Parathyroid adenoma (tissue), 2 donors: ENCODE measurements at regions not wholly inside any gene's neighbourhood (a gene's known extent, or its start where the extent isn't known, plus 50 kb on each side); places are given as distances from the start of the nearest gene placed in this dataset.
"Not testable (repeated sequence)": the region's sequence is repeated elsewhere in the genome, so short reads cannot be mapped to it uniquely, and the experiment has no call there.

Experiments used
- H2AFZ ChIP-seq: fragments of 300-600 bp; sonication (generic); one replicate; pipeline ENCODE4 v1.7.0; 2017; ENCODE audit warnings: antibody characterized with exemption, mild to moderate bottlenecking
- H3K27ac ChIP-seq: fragments of 300-600 bp; sonication (generic); one replicate; pipeline ENCODE4 v1.7.0; 2017
- H3K27me3 ChIP-seq: fragments of 300-600 bp; sonication (generic); one replicate; pipeline ENCODE4 v1.7.0; 2017; ENCODE audit warnings: low read length; ENCODE audit not compliant: control insufficient read depth, insufficient read depth
- H3K36me3 ChIP-seq: fragments of 300-600 bp; sonication (generic); one replicate; pipeline ENCODE4 v1.7.0; 2017; ENCODE audit warnings: low read length; ENCODE audit not compliant: control insufficient read depth, insufficient read depth
- H3K4me1 ChIP-seq: fragments of 300-600 bp; sonication (generic); one replicate; pipeline ENCODE4 v1.7.0; 2017; ENCODE audit warnings: control low read depth
- H3K4me2 ChIP-seq: fragments of 300-600 bp; sonication (generic); one replicate; pipeline ENCODE4 v1.7.0; 2017; ENCODE audit warnings: low read length
- H3K4me3 ChIP-seq: fragments of 300-600 bp; sonication (generic); one replicate; pipeline ENCODE4 v1.7.0; 2017; ENCODE audit warnings: low read depth, low read length
- H3K79me2 ChIP-seq: fragments of 300-600 bp; sonication (generic); one replicate; pipeline ENCODE4 v1.7.0; 2017; ENCODE audit warnings: control low read depth
- H3K9ac ChIP-seq: fragments of 300-600 bp; sonication (generic); one replicate; pipeline ENCODE4 v1.7.0; 2017; ENCODE audit warnings: mild to moderate bottlenecking
- H3K9me3 ChIP-seq: fragments of 300-600 bp; sonication (generic); one replicate; pipeline ENCODE4 v1.7.0; 2017; ENCODE audit warnings: low read length; ENCODE audit not compliant: control insufficient read depth
- TF ChIP-seq, protein P1 (sequence below): fragments of 300-600 bp; sonication (generic); IDR thresholded peaks from one replicate; pipeline ENCODE4 v1.7.0; 2017; ENCODE audit warnings: antibody characterized with exemption, mild to moderate bottlenecking
- donor health status: primary hyperparathyroidism.

DNA sequence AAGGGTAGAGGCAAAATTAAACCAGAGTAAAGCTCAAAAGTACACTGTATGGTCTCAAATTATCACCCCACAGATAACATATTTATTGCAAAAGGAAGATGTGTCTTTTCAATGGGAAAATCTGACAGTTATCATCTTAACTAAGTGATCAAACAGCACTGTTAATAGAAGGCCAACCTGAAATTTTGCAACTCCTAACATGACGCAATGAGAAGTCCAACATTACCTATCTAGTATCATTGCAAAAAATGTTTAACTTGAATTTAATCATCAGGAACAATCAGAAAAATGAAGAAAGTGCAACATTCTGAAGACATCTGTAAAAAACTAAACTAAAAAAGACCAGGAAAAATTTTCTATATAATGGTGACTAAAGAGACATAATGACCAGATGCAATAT, 156.7 kb upstream of the POGK start:
- Histone ChIP-seq H3K9me3 (no peaks in the 10 kb centered on the region), H3K36me3 (no peaks in the 10 kb centered on the region), H2AFZ (no peak overlapping the region), H3K4me2 (no peak overlapping the region), H3K27ac (no peak overlapping the region), H3K9ac (no peak overlapping the region), H3K27me3 (no peaks in the 10 kb centered on the region), H3K4me3 (no peak overlapping the region), H3K79me2 (no peaks in the 10 kb centered on the region), H3K4me1 (no peaks in the 10 kb centered on the region)
- TF ChIP-seq, protein P1, sequence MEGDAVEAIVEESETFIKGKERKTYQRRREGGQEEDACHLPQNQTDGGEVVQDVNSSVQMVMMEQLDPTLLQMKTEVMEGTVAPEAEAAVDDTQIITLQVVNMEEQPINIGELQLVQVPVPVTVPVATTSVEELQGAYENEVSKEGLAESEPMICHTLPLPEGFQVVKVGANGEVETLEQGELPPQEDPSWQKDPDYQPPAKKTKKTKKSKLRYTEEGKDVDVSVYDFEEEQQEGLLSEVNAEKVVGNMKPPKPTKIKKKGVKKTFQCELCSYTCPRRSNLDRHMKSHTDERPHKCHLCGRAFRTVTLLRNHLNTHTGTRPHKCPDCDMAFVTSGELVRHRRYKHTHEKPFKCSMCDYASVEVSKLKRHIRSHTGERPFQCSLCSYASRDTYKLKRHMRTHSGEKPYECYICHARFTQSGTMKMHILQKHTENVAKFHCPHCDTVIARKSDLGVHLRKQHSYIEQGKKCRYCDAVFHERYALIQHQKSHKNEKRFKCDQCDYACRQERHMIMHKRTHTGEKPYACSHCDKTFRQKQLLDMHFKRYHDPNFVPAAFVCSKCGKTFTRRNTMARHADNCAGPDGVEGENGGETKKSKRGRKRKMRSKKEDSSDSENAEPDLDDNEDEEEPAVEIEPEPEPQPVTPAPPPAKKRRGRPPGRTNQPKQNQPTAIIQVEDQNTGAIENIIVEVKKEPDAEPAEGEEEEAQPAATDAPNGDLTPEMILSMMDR: no peak

DNA sequence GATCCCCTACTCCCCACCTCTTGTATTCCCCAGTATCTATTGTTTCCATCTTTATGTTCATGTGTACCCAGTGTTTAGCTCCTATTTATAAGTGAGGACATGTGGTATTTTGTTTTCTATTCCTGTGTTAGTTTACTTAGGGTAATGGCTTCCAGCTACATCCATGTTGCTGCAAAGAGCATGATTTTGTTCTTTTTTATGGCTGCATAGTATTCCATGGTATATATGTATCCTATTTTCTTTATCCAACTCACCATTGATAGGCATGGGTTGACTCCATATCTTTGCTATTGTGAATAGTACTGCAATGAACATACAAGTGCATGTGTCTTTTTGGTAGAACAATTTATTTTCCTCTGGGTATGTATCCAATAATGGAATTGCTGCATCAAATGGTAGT, 154.6 kb upstream of the POGK start:
- H3K79me2 ChIP-seq, H3K9ac ChIP-seq, H3K4me3 ChIP-seq, H2AFZ ChIP-seq, H3K4me1 ChIP-seq, H3K4me2 ChIP-seq, H3K9me3 ChIP-seq, H3K36me3 ChIP-seq, H3K27ac ChIP-seq, H3K27me3 ChIP-seq: not testable (repeated sequence)

DNA sequence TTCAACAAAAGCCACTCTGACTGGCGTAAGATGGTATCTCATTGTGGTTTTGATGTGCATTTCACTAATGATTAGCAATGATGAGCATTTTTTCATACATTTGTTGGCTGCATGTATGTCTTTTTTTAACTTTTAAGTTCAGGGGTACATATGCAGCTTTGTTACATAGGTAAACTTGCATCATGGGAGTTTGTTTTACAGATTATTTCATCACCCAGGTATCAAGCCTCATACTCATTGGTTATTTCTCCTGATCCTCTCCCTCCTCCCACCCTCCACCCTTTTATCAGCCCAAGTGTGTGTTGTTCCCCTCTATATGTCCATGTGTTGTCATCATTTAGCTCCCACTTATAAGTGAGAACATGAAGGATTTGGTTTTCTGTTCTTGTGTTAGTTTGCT, 154.1 kb upstream of the POGK start:
- Histone ChIP-seq H3K9ac (no peak overlapping the region), H3K4me3 (no peak overlapping the region), H3K36me3 (no peaks in the 10 kb centered on the region), H3K79me2 (no peaks in the 10 kb centered on the region), H3K9me3 (no peaks in the 10 kb centered on the region), H3K4me1 (no peaks in the 10 kb centered on the region), H3K27ac (no peak overlapping the region), H2AFZ (no peak overlapping the region), H3K4me2 (no peak overlapping the region), H3K27me3 (no peaks in the 10 kb centered on the region)
- TF ChIP-seq, protein P1: no peak

DNA sequence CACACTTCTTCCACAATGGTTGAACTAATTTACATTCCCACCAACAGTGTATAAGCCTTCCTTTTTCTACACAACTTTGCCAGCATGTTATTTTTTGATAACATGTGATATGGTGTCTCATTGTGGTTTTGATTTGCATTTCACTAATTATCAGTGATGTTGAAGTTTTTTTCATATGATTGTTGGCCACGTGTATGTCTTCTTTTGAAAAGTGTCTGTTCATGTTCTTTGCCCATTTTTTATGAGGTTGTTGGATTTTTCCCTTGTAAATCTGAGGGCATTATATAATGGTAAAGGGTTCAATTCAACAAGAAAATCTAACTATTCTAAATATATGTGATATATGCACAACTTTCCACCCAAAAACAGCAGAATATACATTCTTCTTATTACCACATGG, 153.4 kb upstream of the POGK start:
- H3K36me3 ChIP-seq, H3K27me3 ChIP-seq, H3K9me3 ChIP-seq, H2AFZ ChIP-seq, H3K4me1 ChIP-seq, H3K79me2 ChIP-seq, H3K4me2 ChIP-seq, H3K9ac ChIP-seq, H3K27ac ChIP-seq, H3K4me3 ChIP-seq: not testable (repeated sequence)

DNA sequence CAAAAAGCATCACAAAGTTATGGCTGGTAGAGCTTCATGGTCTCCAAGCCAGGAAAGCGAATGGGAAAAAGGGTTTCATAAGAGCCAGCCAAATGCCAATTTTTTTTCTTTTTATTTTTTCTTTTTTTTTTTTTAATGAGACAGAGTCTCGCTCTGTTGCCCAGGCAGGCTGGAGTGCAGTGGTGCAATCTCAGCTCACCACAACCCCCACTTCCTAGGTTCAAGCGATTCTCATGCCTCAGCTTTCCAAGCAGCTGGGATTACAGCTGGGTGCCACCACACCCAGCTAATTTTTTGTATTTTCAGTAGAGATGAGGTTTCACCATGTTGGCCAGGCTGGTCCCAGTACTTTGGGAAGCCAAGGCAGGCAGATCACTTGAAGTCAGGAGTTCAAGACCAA, 148.7 kb upstream of the POGK start:
- not testable (repeated sequence) for H3K27me3 ChIP-seq, H3K9ac ChIP-seq, H3K9me3 ChIP-seq, H3K4me1 ChIP-seq, H3K27ac ChIP-seq, H3K4me3 ChIP-seq, H2AFZ ChIP-seq, H3K79me2 ChIP-seq, H3K36me3 ChIP-seq, H3K4me2 ChIP-seq

DNA sequence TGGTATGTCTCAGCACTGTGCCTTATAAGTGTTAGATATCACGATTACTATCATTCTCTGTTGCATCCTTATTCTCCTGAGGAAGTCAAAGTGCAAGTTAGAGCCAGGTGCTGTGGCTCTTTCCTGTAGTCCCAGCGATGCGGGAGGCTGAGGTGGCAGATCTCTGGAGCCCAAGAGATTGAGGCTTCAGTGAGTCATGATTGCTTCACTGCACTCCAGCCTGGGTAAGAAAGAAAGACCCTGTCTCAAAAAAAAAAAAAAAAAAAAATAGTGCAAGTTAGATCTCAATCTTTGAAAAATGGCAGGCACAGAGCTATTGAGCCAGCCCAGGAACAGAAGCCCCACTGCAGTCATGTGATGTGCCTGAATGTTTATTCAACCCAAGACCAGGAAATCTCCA, 147.8 kb upstream of the POGK start:
- H3K9me3 ChIP-seq: no peaks in the 10 kb centered on the region
- no peak overlapping the region for H3K9ac ChIP-seq
- TF ChIP-seq, protein P1: no peak
- H3K79me2 ChIP-seq: no peaks in the 10 kb centered on the region
- H3K36me3 ChIP-seq: no peaks in the 10 kb centered on the region
- H2AFZ ChIP-seq: no peak overlapping the region
- no peaks in the 10 kb centered on the region for H3K27me3 ChIP-seq
- H3K4me3 ChIP-seq: no peak overlapping the region
- H3K4me1 ChIP-seq: no peaks in the 10 kb centered on the region
- no peak overlapping the region for H3K4me2 ChIP-seq
- no peak overlapping the region for H3K27ac ChIP-seq
